ENCODE measurements at regions not wholly inside any gene's neighbourhood (a gene's known extent, or its start where the extent isn't known, plus 50 kb on each side); places are given as distances from the start of the nearest gene placed in this dataset.
"Not testable (repeated sequence)": the region's sequence is repeated elsewhere in the genome, so short reads cannot be mapped to it uniquely, and the experiment has no call there.

- DNase-seq (ENCODE audit: low read depth): no peak
These were observed 155.0 kb upstream of the JARID2 start for GRCh38 chr6:15090745-15091384.

GRCh38 chr6:15096894-15097837 is 148.7 kb upstream of the JARID2 start:
- no peak for DNase-seq (ENCODE audit: low read depth)

DNA sequence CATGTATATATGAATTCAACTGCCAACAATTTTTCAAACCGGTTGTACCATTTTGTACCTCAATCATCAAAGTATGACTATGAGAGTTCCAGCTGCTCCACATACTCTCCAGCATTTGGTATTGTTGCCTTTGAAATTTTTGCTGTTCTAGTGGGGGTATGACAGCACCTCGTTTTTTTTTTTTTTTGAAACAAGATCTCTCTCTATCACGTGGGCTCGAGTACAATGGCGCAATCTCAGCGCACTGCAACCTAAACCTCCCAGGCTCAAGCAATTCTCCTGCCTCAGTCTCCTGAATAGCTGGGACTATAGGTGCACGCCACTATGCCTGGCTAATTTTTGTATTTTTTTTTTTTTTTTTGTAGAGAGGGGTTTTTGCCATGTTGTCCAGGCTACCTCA is 144.7 kb upstream of the JARID2 start:
- DNase-seq (ENCODE audit: low read depth): no peak

DNA sequence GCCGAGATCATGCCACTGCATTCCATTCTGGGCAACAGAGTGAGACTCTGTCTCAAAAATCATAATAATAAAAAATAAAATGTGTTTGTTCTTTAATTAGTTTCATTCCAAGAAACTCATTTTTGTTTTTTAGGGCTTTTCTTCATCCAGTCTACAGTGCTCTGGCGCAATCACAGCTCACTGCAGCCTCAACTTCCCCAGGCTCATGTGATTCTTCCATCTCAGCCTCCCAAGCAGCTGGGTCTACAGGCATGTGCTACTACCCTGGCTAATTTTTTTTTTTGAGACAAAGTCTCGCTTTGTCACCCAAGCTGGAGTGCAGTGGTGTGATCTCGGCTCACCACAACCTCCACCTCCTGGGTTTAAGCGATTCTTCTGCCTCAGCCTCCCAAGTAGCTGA is 143.6 kb upstream of the JARID2 start:
- no peak for DNase-seq (ENCODE audit: low read depth)

GRCh38 chr6:15106958-15107643 is 138.8 kb upstream of the JARID2 start:
- no peak for DNase-seq (ENCODE audit: low read depth)

DNA sequence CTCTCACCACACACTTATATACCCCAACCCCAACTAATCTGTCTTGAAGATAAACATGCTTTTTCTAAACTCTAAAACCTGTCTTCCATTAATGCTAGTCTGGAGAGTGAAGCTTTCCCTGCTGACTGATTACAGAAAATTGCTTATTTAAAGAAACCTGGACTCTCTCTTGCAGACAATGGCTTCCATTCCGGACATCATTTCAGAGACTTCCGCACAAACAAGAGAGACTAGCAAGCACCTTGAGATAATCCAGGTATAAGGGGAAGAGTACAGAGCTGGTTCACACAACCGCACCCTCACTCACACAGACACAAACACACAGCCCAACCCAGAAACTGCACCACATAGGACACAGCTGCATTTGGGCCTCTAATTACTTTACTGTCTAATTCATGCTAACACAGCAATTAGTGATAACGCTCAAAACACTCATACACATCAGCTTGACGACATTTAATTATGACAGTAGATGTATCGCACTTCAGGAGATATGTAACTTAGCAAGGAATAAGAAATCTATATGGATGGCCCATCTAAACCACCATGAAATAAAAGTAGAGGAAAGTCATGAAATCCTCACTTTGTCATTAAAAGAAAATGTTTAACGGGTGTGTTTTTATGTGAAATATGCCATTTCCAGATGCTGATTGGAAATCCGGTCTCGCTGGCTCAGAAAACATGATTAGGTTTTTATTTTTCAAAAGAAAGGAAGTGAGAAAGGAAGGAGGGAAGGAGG is 138.1 kb upstream of the JARID2 start:
- no peak for DNase-seq (ENCODE audit: low read depth)

DNA sequence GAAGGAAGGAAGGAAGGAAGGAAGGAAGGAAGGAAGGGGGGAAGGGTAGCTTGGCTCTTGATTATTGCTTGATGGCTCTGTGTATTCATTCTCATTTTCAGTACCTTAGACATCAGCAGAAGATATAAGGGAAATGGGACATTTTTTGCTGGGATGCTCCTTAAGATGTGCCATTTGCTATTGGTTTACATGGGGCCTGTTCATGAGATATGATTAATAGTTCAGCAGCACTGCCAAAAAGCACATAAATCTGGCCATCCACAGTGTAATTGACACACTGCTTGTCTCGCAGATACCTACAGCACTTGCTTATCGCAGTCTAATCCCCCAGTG is 137.5 kb upstream of the JARID2 start:
- DNase-seq (ENCODE audit: low read depth): no peak

DNA sequence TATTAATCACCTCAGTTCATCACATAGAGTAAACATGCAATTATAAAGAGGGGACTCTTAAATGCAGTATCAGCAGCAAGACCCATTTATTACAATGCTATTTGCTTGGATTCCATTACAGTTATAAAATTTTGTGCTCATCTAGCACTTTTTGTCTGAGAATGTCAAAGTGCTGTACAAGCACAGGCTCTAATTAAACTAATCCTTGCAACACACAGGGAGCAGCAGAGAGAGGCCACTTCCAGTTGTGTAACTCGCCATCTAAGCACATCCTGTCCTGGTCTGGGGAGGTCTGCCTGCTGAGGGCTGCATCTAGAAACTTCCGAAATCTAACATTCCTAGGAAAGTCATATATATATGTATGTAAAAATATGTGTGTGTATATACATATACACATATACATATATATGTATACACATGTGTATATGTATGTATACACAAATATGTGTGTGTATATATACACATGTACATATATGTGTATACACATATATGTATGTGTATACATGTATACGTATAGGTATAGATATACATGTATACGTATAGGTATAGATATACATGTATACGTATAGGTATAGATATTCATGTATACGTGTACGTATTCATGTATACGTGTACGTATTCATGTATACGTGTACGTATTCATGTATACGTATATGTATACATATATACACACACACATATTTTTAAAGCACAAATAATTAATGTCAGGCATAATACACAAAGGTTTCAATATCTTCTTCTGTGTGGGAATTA is 136.4 kb upstream of the JARID2 start:
- no peak for DNase-seq (ENCODE audit: low read depth)

DNA sequence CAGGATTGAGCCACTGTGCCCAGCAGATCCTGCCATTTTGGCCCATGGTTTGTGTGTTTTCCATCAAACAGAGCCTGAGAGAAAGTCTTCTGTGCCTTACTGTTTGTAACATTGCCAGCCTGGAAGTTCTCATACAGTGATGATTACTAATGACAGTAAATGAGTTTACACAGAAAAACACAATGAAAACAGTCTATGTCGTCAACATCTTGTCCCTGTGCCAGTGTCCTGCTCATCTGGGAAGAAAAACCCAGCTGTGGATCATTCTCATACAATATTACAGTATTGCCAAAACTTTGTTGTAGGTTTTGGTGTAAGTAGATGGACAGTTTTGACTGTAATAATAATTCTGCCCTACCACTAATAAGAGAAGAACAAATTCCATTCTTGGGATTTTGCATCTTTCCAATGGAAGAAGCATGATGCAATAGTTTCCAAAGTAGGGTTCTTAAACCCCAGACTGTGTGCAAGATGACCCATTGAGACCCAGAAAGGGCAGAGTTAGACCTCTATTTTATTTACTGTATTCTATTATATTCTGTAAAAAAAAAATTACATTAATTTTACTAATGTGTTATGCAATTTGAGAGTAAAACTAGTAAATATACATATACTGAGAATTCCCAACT is 135.0 kb upstream of the JARID2 start:
- no peak for DNase-seq (ENCODE audit: low read depth)

DNA sequence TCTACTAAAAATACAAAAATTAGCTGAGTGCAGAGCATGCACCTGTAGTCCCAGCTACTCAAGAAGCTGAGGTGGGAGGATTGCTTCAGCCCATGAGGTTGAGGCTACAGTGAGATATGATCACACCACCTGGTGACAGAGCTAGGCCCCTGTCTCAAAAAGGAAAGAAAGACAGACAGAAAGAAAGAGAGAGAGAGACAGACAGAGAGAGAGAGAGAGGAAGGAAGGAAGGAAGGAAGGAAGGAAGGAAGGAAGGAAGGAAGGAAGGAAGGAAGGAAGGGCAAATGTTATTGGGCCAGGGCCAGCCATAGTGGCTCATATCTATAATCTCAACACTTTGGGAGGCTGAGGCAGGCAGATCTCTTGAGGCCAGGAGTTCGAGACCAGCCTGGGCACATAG is 134.3 kb upstream of the JARID2 start:
- not testable (repeated sequence) for DNase-seq (ENCODE audit: low read depth)

DNA sequence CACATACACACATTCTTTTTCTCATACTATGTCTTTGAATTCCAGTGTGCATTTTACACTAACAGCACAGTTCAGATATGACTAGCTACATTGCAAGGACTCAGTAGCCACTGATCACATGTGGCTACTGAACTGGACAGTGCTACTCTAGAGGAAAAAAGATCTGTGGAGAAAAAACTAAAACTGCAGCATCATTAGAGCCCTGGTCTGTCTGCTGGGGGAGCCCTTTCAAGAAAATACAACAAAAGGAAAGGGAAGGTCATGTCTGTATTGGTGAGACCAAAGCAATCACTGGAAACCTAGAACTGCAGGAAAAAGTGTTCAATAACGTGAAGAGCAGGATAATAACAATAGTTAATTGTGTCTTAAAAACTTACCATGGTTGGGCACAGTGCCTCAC is 132.3 kb upstream of the JARID2 start:
- no peak for DNase-seq (ENCODE audit: low read depth)

GRCh38 chr6:15114061-15114460 is 131.8 kb upstream of the JARID2 start:
- no peak for DNase-seq (ENCODE audit: low read depth)

GRCh38 chr6:15116889-15117288 is 129.0 kb upstream of the JARID2 start:
- no peak for DNase-seq (ENCODE audit: low read depth)

DNA sequence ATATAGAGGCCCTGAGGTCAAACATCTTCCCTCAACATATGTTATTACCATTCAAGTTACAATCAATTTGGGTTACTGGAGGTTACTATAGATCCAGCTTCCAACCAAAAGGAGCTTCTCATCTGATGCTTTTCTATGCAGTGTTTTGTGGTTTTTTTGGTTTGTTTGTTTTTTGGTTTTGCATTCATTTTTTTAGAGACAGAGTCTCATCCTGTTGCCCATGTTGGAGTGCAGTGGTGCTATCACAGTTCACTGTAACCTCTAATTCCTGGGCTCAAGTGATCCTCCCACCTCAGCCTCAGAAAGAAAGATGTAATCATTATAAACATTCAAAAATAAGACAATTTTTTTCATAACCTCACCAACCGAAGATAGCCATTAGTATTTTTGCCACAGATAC is 124.4 kb upstream of the JARID2 start:
- no peak for DNase-seq (ENCODE audit: low read depth)

GRCh38 chr6:15121977-15122550 is 123.8 kb upstream of the JARID2 start:
- DNase-seq (ENCODE audit: low read depth): no peak

DNA sequence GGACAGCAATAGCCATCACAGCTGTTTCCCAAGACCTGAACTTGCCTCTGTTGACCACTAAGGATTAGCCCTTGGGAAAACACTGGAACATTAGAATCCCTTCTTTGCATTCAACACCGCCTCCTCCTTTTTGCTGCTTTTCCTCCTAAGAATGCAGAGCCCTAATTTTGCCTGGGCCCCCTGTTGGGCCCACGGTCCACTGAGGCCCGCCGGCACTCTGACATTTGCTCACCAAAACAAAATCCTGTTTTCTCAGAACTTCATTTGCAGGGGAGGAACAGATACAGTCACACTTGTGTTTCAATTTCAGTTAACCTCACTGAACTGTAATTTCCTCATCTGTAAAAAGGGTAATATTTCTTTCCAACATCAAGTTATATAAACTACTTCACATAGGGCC is 116.0 kb upstream of the JARID2 start:
- no peak for DNase-seq (ENCODE audit: low read depth)

- no peak for DNase-seq (ENCODE audit: low read depth)
These were observed 114.6 kb upstream of the JARID2 start for GRCh38 chr6:15131234-15131633.

DNA sequence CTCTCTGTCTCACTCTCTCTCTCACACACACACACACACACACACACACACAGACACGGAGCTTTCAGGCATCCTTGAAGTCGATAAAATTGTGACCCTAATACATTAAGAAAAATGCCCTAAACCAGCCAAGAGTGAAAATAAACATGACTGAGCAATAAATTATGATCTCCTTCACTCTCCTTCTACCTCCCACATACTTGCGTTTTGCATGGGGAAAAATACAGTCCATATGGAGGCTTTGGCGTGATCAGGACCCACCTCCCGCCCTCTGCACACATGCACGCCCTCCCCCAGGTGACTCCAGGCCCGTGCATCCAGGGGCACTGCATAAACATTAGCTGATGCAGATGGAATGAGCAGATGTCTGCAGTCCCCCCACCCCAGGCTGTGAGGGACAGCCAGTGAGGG is 114.2 kb upstream of the JARID2 start:
- DNase-seq (ENCODE audit: low read depth): no peak

GRCh38 chr6:15132167-15132566 is 113.7 kb upstream of the JARID2 start:
- DNase-seq (ENCODE audit: low read depth): no peak

All from myocyte (in vitro differentiated cells).